ENCODE measurements at regions not wholly inside any gene's neighbourhood (a gene's known extent, or its start where the extent isn't known, plus 50 kb on each side); places are given as distances from the start of the nearest gene placed in this dataset.

DNA sequence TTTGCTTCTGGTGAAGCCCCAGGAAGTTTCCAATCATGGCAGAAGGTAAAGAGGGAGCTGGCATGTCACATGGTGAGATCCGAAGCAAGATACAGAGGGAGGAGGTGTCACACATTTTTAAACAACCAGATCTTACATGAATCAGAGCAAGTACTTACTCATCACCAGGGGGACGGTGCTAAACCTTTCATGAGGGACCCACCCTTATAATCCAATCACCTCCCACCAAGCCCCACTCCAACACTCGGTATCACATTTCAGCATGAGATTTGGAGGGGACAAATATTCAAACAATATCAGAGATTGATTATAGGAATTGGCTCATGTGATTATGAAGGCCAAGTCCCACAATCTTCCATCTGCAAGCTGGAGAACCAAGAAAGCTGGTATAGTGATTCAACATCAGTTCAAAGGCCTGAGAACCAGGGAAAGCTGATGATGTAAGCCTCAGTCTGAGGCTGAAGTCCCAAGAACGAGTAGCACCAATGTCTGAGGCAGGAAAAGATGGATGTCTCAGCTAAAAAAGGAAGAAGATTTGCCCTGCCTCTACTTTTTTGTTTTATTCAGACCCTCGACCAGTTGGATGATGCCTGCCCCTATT lies 58.6 kb upstream of the WDFY2 start:
- TF ChIP-seq, protein P1, sequence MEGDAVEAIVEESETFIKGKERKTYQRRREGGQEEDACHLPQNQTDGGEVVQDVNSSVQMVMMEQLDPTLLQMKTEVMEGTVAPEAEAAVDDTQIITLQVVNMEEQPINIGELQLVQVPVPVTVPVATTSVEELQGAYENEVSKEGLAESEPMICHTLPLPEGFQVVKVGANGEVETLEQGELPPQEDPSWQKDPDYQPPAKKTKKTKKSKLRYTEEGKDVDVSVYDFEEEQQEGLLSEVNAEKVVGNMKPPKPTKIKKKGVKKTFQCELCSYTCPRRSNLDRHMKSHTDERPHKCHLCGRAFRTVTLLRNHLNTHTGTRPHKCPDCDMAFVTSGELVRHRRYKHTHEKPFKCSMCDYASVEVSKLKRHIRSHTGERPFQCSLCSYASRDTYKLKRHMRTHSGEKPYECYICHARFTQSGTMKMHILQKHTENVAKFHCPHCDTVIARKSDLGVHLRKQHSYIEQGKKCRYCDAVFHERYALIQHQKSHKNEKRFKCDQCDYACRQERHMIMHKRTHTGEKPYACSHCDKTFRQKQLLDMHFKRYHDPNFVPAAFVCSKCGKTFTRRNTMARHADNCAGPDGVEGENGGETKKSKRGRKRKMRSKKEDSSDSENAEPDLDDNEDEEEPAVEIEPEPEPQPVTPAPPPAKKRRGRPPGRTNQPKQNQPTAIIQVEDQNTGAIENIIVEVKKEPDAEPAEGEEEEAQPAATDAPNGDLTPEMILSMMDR (IDR thresholded peaks at IDR 0.05; ENCODE audit: low read length, missing control alignments) = no peak
- DNase-seq (ENCODE audit: low read depth) = no peak

DNA sequence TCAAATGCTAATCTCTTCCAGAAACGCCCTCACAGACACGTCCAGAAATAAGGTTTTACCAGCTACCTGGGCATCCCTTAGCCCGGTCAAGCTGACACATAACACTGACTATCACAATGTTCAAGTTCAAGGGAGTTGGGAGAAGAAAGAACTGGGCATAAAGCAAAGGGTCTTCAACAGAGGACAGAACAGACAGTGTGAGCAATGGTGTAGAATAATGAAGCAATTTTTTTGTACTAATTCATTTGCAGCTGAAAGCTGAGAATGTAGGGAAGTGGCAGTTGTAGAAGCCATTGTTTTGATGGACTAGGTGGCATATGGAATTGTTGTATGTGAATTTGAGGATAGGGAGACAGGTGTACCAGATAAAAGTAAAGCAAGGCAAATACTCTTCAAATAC lies 58.1 kb upstream of the WDFY2 start:
- no peak for DNase-seq (ENCODE audit: low read depth)
- no peak overlapping the region for H3K4me3 ChIP-seq (replicated peaks; ENCODE audit: low read depth, low read length)
- TF ChIP-seq, protein P1 (IDR thresholded peaks at IDR 0.05; ENCODE audit: low read length, missing control alignments) = no peak

More for the DNA sequence above, 58.6 kb upstream of the WDFY2 start:
- no peak overlapping the region for H3K4me3 ChIP-seq (replicated peaks; ENCODE audit: low read depth, low read length)

DNA sequence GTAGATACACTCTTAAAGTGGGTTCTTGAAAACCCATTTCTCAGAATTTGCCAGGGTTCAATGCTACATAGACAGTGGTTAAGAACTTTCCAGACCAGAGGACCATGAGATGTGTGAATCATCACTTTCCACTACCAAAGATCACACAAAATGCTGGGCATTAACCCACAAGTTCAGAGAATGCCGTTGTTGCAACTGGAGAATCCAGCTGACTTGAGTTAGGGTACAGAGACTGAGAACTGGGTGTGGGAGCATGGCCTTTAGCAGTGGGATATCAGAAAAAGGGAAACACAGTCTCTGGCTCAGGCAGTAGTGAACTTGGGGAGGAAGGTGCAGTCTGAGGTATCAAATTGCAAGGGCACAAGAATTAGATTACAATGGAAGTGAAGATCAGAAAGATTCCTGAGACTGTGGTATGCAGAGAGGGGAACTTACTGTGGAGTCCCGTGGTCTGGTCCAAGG lies 51.5 kb upstream of the WDFY2 start:
- H3K4me3 ChIP-seq (replicated peaks; ENCODE audit: low read depth, low read length) = no peak overlapping the region
- no peak for DNase-seq (ENCODE audit: low read depth)
- TF ChIP-seq, protein P1 (IDR thresholded peaks at IDR 0.05; ENCODE audit: low read length, missing control alignments) = no peak

DNA sequence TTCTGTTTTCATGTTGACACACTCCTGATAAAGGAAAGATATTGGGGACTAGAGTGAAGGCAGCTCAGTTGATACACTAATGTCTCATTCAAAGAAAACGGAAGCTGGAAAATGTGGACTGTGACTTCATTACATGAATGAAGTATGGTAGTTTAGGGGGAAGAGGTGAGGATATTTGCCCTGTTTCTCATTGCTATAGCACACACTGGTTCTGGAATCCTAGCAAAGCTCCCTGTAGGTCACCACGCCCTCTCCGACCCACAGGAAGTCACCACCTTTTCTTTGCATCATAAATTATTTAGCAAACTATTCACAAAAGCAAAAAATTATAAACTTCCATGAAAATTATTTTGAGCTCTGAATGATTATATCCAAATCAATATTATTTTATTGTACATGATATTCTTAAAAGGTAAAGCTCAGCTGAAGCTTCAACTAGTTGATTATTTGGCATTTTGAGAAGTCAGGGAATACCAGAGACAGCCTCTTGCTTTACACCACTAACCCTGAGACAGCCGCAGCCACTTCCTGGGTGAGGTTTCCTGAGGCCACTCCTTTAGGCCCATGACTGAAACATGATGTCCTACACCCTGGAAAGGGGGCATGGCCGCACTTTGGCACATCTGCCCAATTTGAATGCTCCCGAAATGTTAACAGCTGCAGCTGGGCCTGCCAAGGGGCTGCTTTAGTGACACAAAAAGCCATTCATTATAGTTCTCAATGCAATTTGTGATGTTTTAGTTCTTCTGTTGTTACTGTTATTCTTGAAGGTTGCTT lies 50.0 kb upstream of the WDFY2 start:
- no peak for DNase-seq (ENCODE audit: low read depth)
- TF ChIP-seq, protein P1 (IDR thresholded peaks at IDR 0.05; ENCODE audit: low read length, missing control alignments) = no peak
- H3K4me3 ChIP-seq (replicated peaks; ENCODE audit: low read depth, low read length) = no peak overlapping the region
